EH (cell line): ENCODE measurements at regions not wholly inside any gene's neighbourhood (a gene's known extent, or its start where the extent isn't known, plus 50 kb on each side); places are given as distances from the start of the nearest gene placed in this dataset.
"Not testable (repeated sequence)": the region's sequence is repeated elsewhere in the genome, so short reads cannot be mapped to it uniquely, and the experiment has no call there.

Experiments
- DNase-seq: peaks from one replicate; pipeline ENCODE4 v3.0.0-alpha.2; 2015; ENCODE audit warnings: low read depth

DNA sequence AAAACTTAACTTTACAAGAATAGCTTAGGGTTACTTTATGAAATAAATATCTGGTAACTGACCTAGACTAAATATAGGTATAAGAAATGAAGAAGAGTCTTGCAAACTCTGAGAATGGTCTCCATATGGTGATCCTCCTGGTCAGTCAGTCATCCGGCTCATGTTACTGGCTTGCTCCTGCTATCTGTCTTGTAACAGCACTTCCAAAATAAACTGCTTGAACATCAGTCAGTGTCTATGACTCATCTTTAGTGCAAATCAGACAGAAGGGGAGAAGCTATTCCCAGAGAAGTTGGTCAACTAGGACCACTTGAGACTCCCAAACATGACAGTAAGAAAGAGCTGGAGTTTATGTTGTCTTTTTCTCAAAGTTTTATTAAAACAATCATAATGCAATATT lies 1550.9 kb downstream of the PCDH9 start:
- DNase-seq, result peak; percentile 60

DNA sequence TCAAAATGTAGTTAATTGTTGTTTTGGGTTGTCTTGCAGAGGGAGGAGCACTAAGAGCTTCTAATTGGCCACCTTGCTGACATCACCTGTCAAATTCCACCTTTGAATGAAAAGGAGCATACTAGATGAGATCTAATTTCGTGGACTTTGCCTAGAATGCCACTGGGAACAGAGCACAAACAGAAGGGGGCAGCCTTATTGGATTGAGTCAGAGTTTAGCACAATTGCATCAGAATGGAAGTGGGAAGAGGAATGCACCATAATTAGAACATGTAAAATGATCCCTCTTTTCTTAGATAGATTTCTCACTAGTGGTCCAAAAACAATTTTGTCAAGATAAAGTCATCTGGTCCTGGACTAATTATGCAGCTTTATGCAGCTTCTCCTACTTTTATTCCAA lies 1552.2 kb downstream of the PCDH9 start:
- DNase-seq, result peak; percentile 44

DNA sequence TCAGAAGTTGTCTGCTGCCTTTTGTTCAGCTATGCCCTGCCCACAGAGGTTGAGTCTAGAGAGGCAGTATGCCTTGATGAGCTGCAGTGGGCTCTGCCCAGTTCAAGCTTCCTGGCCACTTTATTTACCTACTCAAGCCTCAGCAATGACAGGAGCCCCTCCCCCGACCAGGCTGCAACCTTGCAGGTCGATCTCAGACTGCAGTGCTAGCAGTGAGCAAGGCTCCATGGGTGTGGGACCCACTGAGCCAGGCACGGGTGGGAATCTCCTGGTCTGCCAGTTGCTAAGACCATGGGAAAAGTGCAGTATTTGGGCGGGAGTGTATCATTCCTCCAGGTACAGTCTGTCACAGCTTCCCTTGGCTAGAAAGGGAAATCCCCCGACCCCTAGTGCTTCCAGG lies 1554.8 kb downstream of the PCDH9 start:
- not testable (repeated sequence) for DNase-seq

DNA sequence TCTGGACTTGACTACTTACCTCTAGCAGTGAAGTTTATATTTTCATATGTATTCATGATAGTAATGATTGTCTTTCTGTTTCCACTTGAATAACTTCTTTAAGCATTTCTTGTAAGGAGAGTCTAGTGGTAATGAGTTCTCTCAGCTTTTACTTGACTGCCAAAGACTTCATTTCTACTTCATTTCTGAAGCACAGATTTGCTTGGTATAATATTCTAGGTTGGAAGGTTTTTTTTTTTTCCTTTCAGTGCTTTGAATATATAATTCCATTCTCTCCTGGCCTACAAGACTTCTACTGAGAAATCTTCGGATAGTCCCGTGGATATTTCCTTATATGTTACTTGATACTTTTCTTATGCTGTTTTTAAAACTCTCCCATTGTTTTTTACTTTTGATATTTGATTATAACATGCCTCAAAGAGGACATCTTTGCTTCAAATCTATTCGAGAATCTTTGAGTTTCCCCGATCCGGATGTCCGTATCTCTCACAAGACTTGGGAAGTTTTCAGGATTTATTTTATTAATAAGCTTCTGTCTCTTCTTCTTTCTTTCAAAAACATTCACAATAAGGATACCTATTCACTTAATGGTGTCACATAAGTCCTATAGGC lies 1560.0 kb downstream of the PCDH9 start:
- DNase-seq, result no peak

DNA sequence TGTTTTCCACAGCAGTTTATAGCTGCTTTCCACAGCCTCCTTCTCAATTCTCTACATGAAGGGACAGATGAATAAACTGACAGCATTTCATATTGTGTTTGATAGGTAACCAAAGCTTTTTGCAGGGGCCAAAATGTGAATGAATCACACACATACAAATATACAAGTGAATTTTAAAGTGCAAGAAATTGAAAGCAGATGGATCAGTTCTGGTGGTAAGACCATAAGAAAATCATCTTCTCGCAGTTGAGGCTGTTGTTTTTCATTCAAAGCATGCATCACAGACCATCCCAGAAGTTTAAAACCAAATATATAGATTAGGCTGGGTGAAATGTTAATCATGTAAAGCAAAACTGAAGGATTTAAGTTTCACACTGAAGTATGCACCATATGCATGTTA lies 1569.4 kb downstream of the PCDH9 start:
- no peak for DNase-seq

DNA sequence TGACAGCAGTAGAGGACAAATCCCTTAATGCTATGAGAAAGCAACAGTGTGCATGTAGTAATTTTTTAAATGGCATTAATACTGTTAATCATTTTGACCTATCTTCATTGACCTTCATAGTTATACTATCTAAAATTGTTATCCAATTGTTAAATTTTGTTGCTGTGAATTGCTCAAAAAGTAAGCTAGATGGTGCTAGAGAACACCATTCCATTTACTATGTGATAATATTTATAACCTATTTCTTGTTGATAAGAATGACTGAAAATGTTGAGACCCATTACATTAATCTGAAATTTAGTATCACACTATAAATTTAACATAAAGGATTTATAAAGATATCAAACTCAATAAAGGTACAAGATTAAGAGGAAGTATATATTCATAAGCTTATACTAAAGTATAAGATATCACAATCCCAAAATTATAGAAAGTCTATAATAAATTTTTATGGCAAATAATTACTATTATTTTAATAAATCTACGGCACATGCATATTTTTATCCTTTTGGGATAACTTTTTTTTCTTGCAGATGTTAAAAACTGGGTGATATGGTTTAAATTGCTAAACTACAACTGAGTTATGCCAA lies 1573.3 kb downstream of the PCDH9 start:
- DNase-seq, result peak; percentile 30

DNA sequence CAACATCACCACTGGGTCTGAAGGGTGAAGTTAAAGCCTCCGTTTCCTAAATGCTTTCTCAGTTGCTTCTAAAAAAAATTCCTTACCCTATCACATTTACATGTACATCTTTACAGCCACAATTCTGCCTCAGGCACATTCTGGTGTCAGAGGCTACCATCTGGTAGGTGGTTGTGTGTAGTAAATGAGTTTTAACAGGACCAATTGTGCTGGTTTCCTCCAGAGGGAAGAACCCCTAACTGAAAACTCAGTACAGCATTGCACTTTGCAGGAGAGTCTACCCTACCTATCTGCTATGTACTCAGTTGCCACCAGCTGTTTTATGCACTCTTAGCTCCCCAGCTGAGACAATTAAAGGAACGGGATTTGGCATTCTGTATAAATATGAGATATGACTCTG lies 1576.5 kb downstream of the PCDH9 start:
- DNase-seq, result peak; percentile 42

DNA sequence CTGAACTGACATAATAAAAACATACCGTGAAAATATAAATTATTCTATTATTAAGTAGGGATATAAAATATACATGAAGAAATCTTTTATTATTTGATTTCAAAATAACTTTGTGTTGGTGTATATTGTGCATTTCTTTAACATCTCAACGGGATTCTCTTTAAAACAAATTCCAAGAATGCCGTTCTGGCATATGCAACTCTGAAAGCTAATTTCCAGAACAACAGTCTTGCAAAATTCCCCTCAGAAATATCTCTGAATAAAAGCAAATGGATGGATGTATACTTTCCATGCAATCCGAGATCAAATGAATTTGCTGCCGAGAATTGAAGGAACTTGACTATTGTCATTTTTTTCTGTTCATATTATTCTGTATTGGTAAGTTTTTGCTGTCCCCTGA lies 1579.8 kb downstream of the PCDH9 start:
- DNase-seq, result no peak

DNA sequence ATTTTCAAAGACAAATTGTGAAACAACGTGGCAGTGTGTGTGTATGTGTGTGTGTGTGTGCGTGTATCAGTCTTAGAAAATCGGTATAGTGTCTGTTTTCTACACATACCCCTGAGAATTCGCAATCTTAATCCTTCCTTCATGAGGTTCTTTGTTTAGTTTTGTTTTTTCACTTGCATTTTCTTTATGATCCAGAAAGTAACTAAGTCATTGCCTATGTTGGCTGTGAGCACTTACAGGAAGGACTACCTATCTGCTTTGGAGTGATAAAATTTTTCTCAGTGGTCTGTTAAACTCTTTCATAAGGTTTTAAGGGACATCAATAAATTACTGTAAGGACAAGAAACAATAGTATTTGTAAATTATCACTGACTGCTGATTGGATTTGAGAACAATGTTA lies 1587.1 kb downstream of the PCDH9 start:
- DNase-seq, result no peak

DNA sequence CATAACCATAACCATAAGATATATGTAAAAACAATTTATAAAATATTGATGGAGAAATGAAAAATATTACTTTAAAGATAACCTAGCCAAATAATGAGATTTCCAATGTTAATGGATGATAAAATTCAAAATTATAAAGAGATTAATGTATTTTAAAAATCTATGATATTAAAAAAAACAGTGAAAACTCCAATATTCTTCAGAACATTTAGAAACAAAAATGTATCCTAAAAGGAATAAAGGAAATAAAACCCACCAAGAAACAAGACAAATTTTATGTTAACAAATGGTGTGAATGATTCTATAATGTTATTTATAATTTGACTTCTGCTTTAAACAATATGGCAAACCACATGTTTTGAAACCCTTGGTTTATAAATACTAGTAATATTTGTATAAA lies 1587.8 kb downstream of the PCDH9 start:
- no peak for DNase-seq

DNA sequence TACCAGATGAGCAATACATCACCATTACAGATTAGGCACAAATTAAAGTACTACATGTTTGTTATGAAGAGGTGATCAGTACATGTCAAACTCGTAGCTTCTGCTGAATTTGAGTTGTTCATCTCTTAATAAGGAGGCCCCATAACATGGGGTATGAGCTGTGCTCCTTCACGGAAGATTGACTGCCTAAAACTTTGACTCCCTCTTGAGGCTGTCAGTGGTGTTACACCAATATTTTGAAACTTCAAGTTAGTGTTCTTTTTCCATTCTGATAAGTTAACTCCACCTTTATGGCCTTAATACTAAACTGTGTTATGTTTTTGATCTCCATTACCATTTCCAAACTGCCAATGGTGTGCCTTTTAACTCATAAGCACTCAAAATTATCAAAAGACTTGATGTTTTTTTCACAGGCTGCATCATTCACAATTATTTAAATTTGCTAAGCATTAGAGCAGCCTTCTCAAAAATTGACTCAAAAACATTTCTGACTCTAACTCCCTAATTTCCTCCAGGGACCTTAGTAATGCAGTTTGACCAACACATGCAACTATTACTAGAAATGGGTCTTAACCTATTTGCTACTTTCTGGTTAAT lies 1591.5 kb downstream of the PCDH9 start:
- DNase-seq, result peak; percentile 57

DNA sequence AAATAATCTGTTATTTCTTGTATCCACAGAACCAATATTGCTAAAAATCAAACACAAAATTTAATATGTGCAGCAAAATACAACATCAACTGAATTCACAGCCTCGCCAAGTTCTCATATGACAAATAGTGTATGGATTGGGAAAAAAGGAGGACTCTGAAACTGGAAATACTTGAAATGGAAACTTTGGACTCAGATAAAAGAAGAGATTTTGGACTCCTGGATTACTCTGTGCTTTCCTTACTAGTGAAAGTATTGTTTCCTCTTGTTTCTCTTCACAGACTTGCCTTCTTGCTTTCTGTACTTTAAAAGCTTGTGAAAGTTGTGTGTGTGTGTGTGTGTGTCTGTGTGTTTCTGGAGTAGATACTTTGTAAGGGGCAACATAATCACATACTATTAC lies 1596.3 kb downstream of the PCDH9 start:
- no peak for DNase-seq

DNA sequence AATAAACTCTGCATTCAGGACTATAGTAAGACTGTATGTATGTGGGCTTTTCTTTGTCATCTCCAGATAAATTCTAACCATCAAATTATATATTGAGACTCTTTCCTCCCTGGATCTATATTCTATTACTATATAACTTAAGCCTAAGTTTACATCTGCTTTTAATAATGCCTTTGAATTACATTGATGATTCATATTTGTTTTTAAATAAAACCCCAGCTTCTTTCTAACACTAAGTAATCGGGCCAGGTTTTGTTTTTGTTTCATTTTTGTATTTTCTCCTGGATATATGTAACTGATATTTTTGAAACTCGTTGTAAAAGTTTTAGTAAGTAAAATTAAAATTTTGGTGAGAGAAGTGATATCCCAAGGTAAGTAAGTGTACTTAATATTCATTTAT lies 1599.1 kb downstream of the PCDH9 start:
- no peak for DNase-seq

DNA sequence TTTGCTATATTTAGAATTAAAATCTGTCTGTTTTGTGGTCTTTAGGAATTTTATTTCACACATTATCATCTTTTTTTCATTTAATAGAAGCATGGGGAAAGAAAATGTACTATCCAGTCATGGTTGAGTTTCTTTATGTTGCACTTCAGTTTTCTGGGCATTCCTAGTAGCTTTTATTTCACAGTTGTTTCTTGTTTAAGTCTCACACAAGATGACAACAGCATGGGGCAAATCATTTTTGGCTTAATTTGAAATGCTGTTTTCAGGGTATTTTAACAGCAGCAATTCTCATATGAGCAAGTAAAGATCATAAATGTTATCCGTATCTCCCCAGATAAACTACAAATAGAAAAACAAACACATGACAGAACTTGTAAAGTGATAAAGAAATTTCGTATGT lies 1600.2 kb downstream of the PCDH9 start:
- no peak for DNase-seq

DNA sequence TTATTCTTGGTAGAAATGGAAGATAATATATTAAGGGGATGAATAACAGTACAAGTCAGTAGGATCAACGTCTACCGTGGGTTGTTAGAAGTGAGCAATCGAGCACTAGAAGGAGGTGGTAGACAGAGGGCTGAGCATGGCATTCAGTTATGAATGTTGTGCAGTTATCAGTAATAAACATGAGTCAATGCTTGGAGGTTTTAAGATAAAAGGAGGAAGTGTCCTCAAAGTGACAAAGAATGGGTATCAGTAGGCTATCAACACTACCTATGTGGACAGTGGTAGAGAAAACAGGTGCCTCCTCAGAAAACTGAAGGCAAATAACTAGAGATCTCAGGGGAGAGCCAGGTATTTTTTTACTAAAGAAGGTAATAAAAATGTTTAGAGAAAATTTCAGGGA lies 1607.0 kb downstream of the PCDH9 start:
- no peak for DNase-seq

DNA sequence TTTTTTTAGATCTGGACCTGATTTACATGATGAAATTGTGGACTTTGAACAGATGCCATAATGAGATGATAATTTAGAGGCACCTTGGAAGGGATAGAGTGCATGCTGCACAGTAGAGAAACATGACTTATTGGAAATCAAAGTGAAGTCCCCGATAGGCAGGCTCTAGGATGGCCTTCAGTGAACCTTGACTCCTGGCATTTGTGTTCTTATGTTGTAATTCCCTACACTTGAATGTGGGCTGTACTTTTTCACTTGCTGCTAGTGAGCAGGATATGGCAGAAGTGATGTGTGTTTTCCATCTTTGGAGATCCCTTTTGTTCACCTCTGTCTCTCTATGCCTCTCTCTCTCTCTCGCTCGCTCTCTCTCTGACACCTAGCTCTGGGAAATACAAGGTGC lies 1614.6 kb downstream of the PCDH9 start:
- no peak for DNase-seq

DNA sequence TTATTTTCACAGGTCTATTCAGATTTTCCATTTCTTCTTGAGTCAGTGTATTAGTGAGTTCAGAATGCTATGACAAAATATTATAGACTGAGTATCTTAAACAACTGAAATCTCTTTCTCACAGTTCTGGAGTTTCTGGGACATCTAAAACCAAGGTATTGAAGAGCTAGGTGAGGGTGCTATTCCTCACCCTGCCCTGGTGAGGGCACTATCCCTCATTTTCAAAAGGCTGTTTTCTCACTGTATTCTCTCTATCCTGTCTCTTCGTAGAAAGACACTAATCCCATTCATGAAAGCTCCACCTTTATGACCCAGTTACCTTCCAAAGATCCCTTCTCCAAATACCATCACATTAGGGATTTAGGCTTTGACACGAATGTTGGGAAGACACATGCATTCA lies 1617.1 kb downstream of the PCDH9 start:
- DNase-seq, result no peak

DNA sequence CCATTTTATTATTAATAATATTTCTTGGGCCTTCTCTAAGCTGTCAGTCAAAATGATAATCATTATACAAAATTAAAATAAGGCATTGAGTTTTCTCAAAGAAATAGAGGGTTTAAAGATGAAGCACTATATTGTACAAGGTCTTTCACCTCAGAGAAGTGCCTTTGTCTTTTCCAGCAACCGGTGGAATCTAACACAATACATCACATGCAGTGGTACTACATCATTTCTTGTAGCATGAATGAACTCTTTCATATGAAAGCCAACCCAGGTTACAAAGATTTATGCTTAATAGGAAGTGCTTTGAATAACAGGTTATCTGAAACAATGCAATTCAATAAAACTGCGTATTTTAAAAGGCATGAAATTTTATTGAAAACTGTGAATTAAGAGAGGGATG lies 1620.8 kb downstream of the PCDH9 start:
- DNase-seq, result no peak

DNA sequence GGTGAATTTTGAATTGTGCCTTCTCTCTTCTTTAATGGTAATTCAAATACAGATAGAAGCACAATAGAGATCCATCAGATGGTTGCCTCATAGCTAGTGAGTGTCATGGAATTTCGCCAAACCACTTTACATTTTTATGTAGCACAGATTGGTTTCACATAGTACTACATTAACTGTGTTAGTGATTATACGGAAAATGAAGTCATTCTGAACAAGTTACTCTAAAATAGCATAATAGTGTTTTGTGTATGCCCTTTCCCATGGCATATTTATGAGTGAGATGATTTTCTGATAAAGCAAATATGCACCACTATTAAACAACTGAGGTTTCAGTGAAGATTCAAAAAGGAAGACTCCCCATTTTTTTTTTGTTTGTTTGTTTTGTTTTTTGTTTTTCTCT lies 1623.5 kb downstream of the PCDH9 start:
- peak; percentile 81 for DNase-seq

DNA sequence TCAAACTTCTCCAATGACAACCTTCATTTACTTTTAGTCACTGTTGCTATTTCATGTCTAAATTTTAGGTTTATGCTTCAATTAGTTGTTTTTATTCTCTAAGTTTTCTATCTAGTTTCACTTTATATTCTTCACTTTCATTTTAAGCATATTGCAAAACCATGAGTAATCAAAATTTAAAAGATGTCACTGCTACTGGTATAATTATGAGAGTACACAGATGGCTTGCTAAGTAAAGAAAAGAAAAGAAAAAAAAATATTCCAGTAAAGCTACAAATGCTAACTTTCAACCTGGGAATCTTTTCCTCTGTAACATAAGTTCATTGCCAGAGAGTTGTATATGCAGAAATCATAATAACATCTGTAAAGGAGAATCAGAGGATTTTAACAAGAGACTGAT lies 1624.7 kb downstream of the PCDH9 start:
- DNase-seq, result no peak

DNA sequence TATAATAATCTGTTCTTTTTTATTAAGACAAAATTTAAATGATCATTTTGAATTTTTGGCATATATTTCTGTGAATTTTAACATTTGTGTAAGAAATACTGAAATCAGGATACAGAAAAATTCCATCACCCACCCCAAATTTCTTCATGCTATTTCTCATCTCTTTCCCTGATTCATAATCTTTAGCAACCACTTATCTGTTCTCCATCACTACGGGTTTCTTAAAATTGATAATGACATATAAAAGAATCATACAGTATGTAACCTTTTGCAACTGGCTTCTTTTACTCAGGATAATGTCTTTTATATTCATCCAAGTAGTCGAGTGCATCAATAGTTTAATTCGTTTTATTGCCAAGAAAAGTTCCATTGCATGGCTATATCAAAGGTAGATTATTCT lies 1627.0 kb downstream of the PCDH9 start:
- DNase-seq, result no peak

DNA sequence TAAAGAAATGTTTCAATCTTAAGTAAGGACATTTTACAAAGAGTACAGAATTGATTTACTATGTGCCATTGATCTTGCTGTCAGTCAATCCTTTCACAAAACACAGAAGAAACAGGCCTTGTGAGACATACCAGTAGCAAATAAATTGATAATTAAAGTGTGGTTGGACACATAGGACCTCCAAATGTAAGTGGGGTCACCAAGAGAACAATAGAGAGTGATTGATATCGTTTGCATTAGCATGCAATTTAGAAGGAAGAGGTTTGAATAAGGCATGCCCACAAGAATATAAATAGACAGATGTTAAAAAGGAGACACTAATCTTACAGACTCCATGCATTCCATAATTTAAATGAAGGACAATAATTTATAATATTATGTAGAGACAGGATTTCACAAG lies 1628.3 kb downstream of the PCDH9 start:
- no peak for DNase-seq

DNA sequence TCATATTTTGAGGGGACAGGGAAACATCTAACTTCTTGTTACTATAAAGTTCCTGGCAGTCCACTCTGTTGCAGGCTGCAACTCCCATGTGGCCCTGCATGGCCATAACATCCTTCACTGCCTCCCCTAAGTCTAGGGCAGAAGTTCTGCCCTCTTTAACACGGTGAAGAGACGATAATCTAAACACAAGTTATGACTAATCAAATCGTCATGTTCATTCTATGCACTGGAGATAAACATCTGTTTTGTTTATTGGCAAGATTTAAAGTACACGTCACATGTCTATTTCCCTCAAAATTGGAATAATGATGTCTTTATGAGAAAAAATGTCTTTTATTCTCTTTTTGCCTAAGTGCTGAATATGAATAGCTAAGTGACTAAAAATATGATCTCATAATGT lies 1629.4 kb downstream of the PCDH9 start:
- peak; percentile 85 for DNase-seq
